ENCODE measurements at regions not wholly inside any gene's neighbourhood (a gene's known extent, or its start where the extent isn't known, plus 50 kb on each side); places are given as distances from the start of the nearest gene placed in this dataset.

DNA sequence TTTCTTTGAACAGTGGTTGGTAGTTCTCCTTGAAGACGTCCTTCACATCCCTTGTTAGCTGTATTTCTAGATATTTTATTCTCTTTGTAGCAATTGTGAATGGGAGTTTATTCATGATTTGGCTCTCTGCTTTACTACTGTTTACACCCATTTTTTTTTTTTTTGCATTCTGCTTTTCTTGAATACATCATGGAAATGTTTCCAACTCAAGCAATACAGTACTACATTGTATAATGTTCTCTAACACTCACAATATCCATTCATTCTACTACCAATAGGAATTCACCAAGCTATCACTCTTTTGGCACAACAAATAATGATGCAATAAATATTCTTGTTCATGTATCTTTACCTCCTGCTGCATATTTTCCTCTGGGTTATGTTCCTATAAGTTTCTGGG lies 801.7 kb downstream of the NTRK3 start:
- POLR2A ChIA-PET (ENCODE audit: unreplicated experiment), result no interaction called here
- DNase-seq, result no peak
- intact Hi-C loops (cut with micrococcal nuclease; ENCODE audit: unreplicated experiment), result no loop called here
- no TSS peak for BruUV-seq (replicated peaks)
- no peaks in the 10 kb centered on the region for H3F3A ChIP-seq (ENCODE audit: insufficient read depth, low read depth)
- H3K9me2 ChIP-seq (ENCODE audit: insufficient read depth), result no peaks in the 10 kb centered on the region
- no peaks in the 10 kb centered on the region for H3K36me3 ChIP-seq (ENCODE audit: low read depth)
- no peaks in the 10 kb centered on the region for H3K27me3 ChIP-seq (ENCODE audit: insufficient read depth, low read depth)
- H3K4me1 ChIP-seq (replicated peaks; ENCODE audit: insufficient read depth), result no peaks in the 10 kb centered on the region
- TF ChIP-seq EZH2 (IDR thresholded peaks at IDR 0.05; ENCODE audit: low read depth), result no peak
- TF ChIP-seq, protein P1, sequence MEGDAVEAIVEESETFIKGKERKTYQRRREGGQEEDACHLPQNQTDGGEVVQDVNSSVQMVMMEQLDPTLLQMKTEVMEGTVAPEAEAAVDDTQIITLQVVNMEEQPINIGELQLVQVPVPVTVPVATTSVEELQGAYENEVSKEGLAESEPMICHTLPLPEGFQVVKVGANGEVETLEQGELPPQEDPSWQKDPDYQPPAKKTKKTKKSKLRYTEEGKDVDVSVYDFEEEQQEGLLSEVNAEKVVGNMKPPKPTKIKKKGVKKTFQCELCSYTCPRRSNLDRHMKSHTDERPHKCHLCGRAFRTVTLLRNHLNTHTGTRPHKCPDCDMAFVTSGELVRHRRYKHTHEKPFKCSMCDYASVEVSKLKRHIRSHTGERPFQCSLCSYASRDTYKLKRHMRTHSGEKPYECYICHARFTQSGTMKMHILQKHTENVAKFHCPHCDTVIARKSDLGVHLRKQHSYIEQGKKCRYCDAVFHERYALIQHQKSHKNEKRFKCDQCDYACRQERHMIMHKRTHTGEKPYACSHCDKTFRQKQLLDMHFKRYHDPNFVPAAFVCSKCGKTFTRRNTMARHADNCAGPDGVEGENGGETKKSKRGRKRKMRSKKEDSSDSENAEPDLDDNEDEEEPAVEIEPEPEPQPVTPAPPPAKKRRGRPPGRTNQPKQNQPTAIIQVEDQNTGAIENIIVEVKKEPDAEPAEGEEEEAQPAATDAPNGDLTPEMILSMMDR (conservative IDR thresholded peaks at IDR 0.05), result no peak
- no peak overlapping the region for H3K27ac ChIP-seq
- CTCF ChIA-PET, result no interaction called here
- H3K9me3 ChIP-seq (ENCODE audit: insufficient read depth, low read depth), result no peaks in the 10 kb centered on the region
- no peak overlapping the region for H3K4me3 ChIP-seq
- no peak overlapping the region for H3K4me2 ChIP-seq
- H2AFZ ChIP-seq, result no peak overlapping the region
- no peaks in the 10 kb centered on the region for H3K79me2 ChIP-seq (ENCODE audit: low read depth)
- H4K20me1 ChIP-seq (ENCODE audit: insufficient read depth), result no peaks in the 10 kb centered on the region

DNA sequence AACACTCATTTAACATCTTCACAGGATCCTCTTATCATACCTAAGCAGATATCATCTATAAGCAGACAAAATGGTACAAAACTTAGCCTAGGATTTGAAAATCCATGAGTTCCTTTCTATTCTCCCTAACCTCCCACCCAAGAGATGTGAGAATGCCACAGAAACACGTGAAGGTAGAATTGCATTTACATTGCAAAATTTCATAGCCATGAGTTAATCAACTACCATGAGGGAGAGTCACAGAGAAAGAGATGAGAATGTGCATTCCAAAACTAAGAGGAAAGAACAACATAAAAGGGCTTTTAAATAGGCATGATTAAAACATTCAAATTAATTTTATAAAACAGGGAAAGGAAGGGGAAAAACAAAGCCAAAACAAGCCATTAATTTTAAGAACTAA lies 806.2 kb downstream of the NTRK3 start:
- Histone ChIP-seq H3K9me3 (ENCODE audit: insufficient read depth, low read depth) (no peaks in the 10 kb centered on the region), H3K27me3 (ENCODE audit: insufficient read depth, low read depth) (no peaks in the 10 kb centered on the region), H3F3A (ENCODE audit: insufficient read depth, low read depth) (no peaks in the 10 kb centered on the region), H3K79me2 (ENCODE audit: low read depth) (no peaks in the 10 kb centered on the region), H3K9me2 (ENCODE audit: insufficient read depth) (no peaks in the 10 kb centered on the region), H3K4me2 (no peak overlapping the region), H4K20me1 (ENCODE audit: insufficient read depth) (no peaks in the 10 kb centered on the region), H3K4me1 (replicated peaks; ENCODE audit: insufficient read depth) (no peaks in the 10 kb centered on the region), H3K36me3 (ENCODE audit: low read depth) (no peaks in the 10 kb centered on the region), H2AFZ (no peak overlapping the region), H3K4me3 (no peak overlapping the region), H3K27ac (no peak overlapping the region)
- POLR2A ChIA-PET (ENCODE audit: unreplicated experiment), result no interaction called here
- CTCF ChIA-PET, result no interaction called here
- no TSS peak for BruUV-seq (replicated peaks)
- no peak for TF ChIP-seq EZH2 (IDR thresholded peaks at IDR 0.05; ENCODE audit: low read depth)
- TF ChIP-seq, protein P1 (conservative IDR thresholded peaks at IDR 0.05), result no peak
- DNase-seq, result no peak
- intact Hi-C loops (cut with micrococcal nuclease; ENCODE audit: unreplicated experiment), result no loop called here

DNA sequence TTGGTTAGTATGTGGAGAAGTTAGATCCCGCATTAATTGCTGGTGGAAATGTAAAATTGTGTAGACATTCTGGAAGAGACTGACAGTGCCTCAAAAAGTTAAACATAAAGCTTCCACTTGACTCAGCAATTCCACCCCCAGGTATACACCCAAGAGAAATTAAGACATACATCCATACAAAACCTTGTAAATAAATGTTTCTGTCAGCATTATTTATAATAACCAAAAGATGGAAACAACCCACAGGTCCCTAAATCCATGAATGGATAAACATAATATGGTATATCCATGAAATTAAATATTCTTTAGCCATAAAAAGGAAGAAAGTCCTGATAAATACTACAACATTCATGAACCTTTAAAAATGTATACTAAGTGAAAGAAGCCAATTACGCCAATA lies 817.4 kb downstream of the NTRK3 start:
- Histone ChIP-seq H3K36me3 (ENCODE audit: low read depth) (no peaks in the 10 kb centered on the region), H4K20me1 (ENCODE audit: insufficient read depth) (no peaks in the 10 kb centered on the region), H3F3A (ENCODE audit: insufficient read depth, low read depth) (no peaks in the 10 kb centered on the region), H3K4me2 (no peak overlapping the region), H3K9me3 (ENCODE audit: insufficient read depth, low read depth) (no peaks in the 10 kb centered on the region), H3K9me2 (ENCODE audit: insufficient read depth) (no peaks in the 10 kb centered on the region), H3K79me2 (ENCODE audit: low read depth) (no peaks in the 10 kb centered on the region), H3K27me3 (ENCODE audit: insufficient read depth, low read depth) (no peaks in the 10 kb centered on the region), H3K4me1 (replicated peaks; ENCODE audit: insufficient read depth) (no peaks in the 10 kb centered on the region), H2AFZ (no peak overlapping the region), H3K4me3 (no peak overlapping the region), H3K27ac (no peak overlapping the region)
- TF ChIP-seq, protein P1 (conservative IDR thresholded peaks at IDR 0.05), result no peak
- TF ChIP-seq EZH2 (IDR thresholded peaks at IDR 0.05; ENCODE audit: low read depth), result no peak
- POLR2A ChIA-PET (ENCODE audit: unreplicated experiment), result no interaction called here
- CTCF ChIA-PET, result no interaction called here
- BruUV-seq (replicated peaks), result no TSS peak
- DNase-seq, result no peak
- intact Hi-C loops (cut with micrococcal nuclease; ENCODE audit: unreplicated experiment), result no loop called here

All from PC-9 (cell line).